PC-3 (cell line): ENCODE measurements at regions not wholly inside any gene's neighbourhood (a gene's known extent, or its start where the extent isn't known, plus 50 kb on each side); places are given as distances from the start of the nearest gene placed in this dataset.

Source experiments
- ATAC-seq: fragments of 200-7000 bp; cut with Tn5 transposase; 2 replicates; pipeline ENCODE4 v1.9.1; 2020; ENCODE audit warnings: mild to moderate bottlenecking, moderate library complexity
- BruUV-seq: library from RNA; stranded (reverse); fragments of 400-500 nt; replicated peaks from 2 replicates; lab custom pipeline; 2021; lab: Mats Ljungman, UMichigan
- CTCF ChIA-PET: fragments of 300-600 bp; sonication (Branson Sonifier 250); formaldehyde crosslinking; loops from one replicate; lab custom pipeline; 2022; ENCODE audit warnings: antibody characterized with exemption; lab: Charles Lee
- POLR2A ChIA-PET: fragments of 300-600 bp; sonication (Branson Sonifier 250); formaldehyde crosslinking; loops from one replicate; lab custom pipeline; 2022; ENCODE audit warnings: antibody characterized with exemption; ENCODE audit not compliant: unreplicated experiment; lab: Charles Lee
- DNase-seq: peaks from one replicate; pipeline ENCODE4 v3.0.0-alpha.2; 2015
- H2AFZ ChIP-seq: fragments of 300-600 bp; sonication (generic); 2 replicates; pipeline ENCODE4 v1.6.0; 2016; ENCODE audit warnings: antibody characterized with exemption, low read length
- H3F3A ChIP-seq: fragments of 300-600 bp; sonication (generic); one replicate; pipeline ENCODE4 v1.6.0; 2017; ENCODE audit warnings: antibody characterized with exemption, low read length, control low read depth, mild to moderate bottlenecking; ENCODE audit not compliant: unreplicated experiment
- H3K27ac ChIP-seq: fragments of 300-600 bp; sonication (generic); 2 replicates; pipeline ENCODE4 v1.5.1; 2016; ENCODE audit warnings: mild to moderate bottlenecking, low read length
- H3K27me3 ChIP-seq: fragments of 300-600 bp; sonication (generic); 2 replicates; pipeline ENCODE4 v1.6.1; 2016; ENCODE audit warnings: low read length, mixed read lengths
- H3K36me3 ChIP-seq: fragments of 300-600 bp; sonication (generic); 2 replicates; pipeline ENCODE4 v1.6.1; 2016; ENCODE audit warnings: low read depth, mixed run types, low read length, mixed read lengths
- H3K4me1 ChIP-seq: fragments of 300-600 bp; sonication (generic); 2 replicates; pipeline ENCODE4 v1.5.1; 2016; ENCODE audit warnings: low read length; ENCODE audit not compliant: insufficient read depth
- H3K4me2 ChIP-seq: fragments of 300-600 bp; sonication (generic); 2 replicates; pipeline ENCODE4 v1.6.0; 2016; ENCODE audit warnings: low read length
- H3K4me3 ChIP-seq: fragments of 300-600 bp; sonication (generic); 2 replicates; pipeline ENCODE4 v1.5.1; 2016; ENCODE audit warnings: mild to moderate bottlenecking, low read length, mixed read lengths
- H3K79me2 ChIP-seq: fragments of 300-600 bp; sonication (generic); 2 replicates; pipeline ENCODE4 v1.6.1; 2017; ENCODE audit warnings: low read length, mixed read lengths
- H3K9ac ChIP-seq: fragments of 300-600 bp; sonication (generic); 2 replicates; pipeline ENCODE4 v1.6.0; 2016; ENCODE audit warnings: mild to moderate bottlenecking, low read length
- H3K9me2 ChIP-seq: fragments of 300-600 bp; sonication (generic); replicated peaks from 2 replicates; pipeline ENCODE4 v1.6.1; 2016; ENCODE audit warnings: mixed run types, low read length, mixed read lengths
- H3K9me3 ChIP-seq: fragments of 300-600 bp; sonication (generic); 2 replicates; pipeline ENCODE4 v1.6.1; 2016; ENCODE audit warnings: low read length, mixed read lengths
- H4K20me1 ChIP-seq: fragments of 300-600 bp; sonication (generic); 2 replicates; pipeline ENCODE4 v1.6.1; 2016; ENCODE audit warnings: low read length, mixed read lengths
- CTCF ChIP-seq: fragments of 300-600 bp; sonication (generic); conservative IDR thresholded peaks from 2 replicates; pipeline ENCODE4 v1.5.1; 2017; ENCODE audit warnings: antibody characterized with exemption, low read depth, mild to moderate bottlenecking, low read length
- EZH2 ChIP-seq: fragments of 300-600 bp; sonication (generic); IDR thresholded peaks from one replicate; pipeline ENCODE4 v1.6.1; 2017; ENCODE audit warnings: antibody characterized with exemption, mild to moderate bottlenecking, low read length; ENCODE audit not compliant: unreplicated experiment
- EZH2phosphoT487 ChIP-seq: fragments of 300-600 bp; sonication (generic); IDR thresholded peaks from 2 replicates; pipeline ENCODE4 v1.6.1; 2018; ENCODE audit warnings: mild to moderate bottlenecking, antibody characterized with exemption, low read length, borderline replicate concordance
- intact Hi-C: fragments of 100-400 bp; cut with micrococcal nuclease; formaldehyde crosslinking; loops from 2 replicates; pipeline ENCODE4 v1.9.0; 2023

DNA sequence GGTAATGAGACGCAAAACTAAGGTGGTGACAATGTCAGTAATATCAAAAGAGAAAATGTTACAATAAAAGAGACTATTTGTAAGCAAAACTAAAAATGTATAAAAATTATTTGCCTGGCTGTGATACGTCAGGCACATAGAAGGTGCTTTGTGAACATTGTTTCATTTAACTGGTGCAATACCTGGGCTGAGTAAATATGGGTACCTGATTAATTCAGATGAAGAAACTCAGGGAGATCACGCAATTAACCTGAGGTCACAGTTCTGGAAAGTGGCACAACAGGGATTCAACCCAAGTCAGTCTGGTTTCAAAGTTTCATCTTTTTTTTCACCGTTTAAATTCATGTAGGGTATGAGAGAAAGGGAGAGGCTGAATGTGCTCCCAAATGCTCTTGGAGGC, 71.0 kb upstream of the KRAS start:
- Histone ChIP-seq H3K9ac (no peak overlapping the region), H3K79me2 (no peaks in the 10 kb centered on the region), H3K27me3 (peaks cover 44% of the 10 kb centered on the region), H3K9me2 (no peaks in the 10 kb centered on the region), H3F3A (no peaks in the 10 kb centered on the region), H3K27ac (no peak overlapping the region), H2AFZ (no peak overlapping the region), H4K20me1 (no peaks in the 10 kb centered on the region), H3K4me2 (no peak overlapping the region), H3K4me1 (no peaks in the 10 kb centered on the region), H3K4me3 (no peak overlapping the region), H3K36me3 (no peaks in the 10 kb centered on the region), H3K9me3 (no peaks in the 10 kb centered on the region)
- POLR2A ChIA-PET: no interaction called here
- ATAC-seq (no peak), DNase-seq (no peak)
- TF ChIP-seq EZH2phosphoT487: no peak
- TF ChIP-seq CTCF: no peak
- no peak for TF ChIP-seq EZH2
- BruUV-seq: no TSS peak
- CTCF ChIA-PET: no interaction called here
- intact Hi-C loops: no loop called here

GRCh38 chr12:25320123-25321006, 69.6 kb upstream of the KRAS start:
- TF ChIP-seq CTCF: no peak
- TF ChIP-seq EZH2: no peak
- TF ChIP-seq EZH2phosphoT487: no peak
- Histone ChIP-seq H3K9me2 (no peaks in the 10 kb centered on the region), H3K9me3 (no peaks in the 10 kb centered on the region), H3K4me3 (no peak overlapping the region), H3K9ac (no peak overlapping the region), H3K27me3 (peaks cover 42% of the 10 kb centered on the region), H3K4me2 (no peak overlapping the region), H3K79me2 (no peaks in the 10 kb centered on the region), H3K36me3 (no peaks in the 10 kb centered on the region), H3F3A (no peaks in the 10 kb centered on the region), H4K20me1 (no peaks in the 10 kb centered on the region), H3K4me1 (no peaks in the 10 kb centered on the region), H2AFZ (no peak overlapping the region), H3K27ac (no peak overlapping the region)
- DNase-seq (no peak), ATAC-seq (no peak)
- ChIA-PET POLR2A (no interaction called here), CTCF (no interaction called here)
- BruUV-seq: no TSS peak
- intact Hi-C loops: no loop called here
